ENCODE measurements at regions not wholly inside any gene's neighbourhood (a gene's known extent, or its start where the extent isn't known, plus 50 kb on each side); places are given as distances from the start of the nearest gene placed in this dataset.

DNA sequence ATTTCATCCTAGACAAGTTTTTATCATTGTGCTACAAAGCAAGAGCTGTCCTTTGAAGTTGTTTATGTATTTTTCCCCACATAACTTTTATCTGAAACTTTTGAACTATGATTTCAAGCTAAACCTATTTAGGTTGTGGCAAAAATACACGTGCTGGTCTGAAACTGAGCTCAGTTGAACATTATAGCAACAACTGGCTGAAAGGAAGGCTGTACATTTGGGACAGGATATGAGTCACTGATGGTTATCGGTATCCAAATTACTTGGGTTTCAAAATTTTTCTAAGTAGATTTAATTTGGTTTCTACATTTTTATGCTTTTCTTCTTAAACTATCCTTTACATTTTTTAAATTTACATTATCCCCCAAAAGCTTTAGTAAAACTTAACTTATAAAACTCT, 627.3 kb upstream of the NUDT12 start:
- DNase-seq: no peak

GRCh38 chr5:104189031-104189430, 626.4 kb upstream of the NUDT12 start:
- no peak for DNase-seq

DNA sequence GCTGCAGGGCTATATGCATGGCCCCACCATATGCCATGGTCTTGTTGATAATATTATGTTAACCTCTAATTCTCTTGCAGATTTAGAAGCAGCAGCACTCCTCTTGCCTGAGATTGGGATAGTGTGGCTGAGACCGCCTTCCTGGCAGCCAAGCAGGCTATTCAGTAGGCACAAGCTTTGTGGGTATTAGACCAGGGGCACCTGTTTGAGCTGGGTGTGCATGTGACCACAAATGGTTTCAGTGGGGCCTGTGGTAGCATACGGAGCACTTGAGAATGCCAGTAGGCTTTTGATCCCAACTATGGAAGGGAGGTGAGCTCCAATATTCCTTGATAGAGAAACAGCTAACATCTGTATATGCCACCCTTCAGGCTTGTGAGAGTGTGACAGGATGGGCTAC, 625.1 kb upstream of the NUDT12 start:
- no peak for DNase-seq

- no peak for DNase-seq
These were observed 623.9 kb upstream of the NUDT12 start for GRCh38 chr5:104186510-104186909.

GRCh38 chr5:104186100-104186499, 623.5 kb upstream of the NUDT12 start:
- DNase-seq: no peak

DNA sequence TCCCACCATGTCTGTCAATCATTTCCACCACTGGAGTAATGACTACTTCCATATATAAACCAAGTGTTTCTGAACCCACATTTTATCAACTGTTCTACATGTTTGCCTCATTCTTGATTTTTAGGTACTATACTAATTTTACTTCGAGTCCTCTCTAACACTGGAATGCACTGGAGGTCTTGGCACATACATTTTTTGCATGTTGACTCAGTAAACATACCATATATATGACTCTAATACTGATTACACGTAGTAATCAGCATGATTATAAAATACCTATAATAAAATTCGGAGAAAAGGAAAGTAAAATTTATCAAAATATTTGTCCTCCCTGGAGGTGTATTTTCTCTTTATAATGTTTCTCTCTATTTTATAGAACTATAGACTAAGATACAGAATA, 621.7 kb upstream of the NUDT12 start:
- DNase-seq: no peak

DNA sequence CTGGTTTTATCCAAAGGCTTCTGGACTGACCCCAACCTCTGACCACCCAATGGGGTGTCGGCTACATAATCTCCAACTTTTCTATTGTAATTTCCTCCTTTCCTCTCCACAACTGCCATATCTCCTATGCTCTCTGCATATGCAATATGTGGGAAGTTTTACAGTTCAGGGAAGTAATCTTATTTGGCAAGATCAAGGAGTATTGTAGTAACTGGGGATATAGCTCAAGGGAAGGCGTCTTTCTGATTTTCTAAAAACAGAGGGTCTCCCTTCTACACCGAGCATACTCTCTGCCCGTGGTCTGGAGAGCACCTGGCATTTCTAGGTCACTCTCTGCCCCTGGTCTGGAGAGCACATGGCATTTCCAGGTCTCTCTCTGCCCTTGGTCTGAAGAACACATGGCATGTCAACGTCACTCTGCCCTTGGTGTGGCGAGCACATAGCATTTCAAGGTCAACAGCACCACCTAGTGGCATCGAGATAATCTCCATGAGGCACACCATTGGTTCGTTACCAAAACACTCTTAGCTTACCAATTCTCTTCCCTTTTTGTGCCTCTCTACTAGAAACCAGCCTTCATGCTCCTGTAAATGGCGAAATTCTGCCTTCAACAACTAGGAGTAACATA, 616.4 kb upstream of the NUDT12 start:
- DNase-seq: peak; percentile 12

DNA sequence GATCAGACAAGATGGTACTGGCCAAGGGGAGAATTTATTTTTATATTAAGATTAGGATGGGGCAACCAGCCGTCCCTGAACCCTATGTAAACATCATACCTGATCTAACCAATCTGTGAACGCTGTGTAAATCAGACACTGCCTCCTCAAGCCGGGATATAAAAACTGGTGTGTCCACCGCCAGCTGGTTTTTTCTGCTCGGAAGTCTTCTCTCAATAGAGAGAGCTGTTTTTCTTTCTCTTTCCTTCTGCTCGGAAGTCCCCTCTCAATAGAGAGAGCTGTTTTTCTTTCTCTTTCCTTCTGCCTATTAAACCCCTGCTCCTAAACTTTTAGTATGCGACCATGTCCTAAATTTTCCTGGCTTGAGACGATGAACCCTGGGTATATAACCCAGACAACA, 615.5 kb upstream of the NUDT12 start:
- no peak for DNase-seq

- DNase-seq: no peak
These were observed 615.1 kb upstream of the NUDT12 start for GRCh38 chr5:104177651-104178050.

GRCh38 chr5:104172976-104173375, 610.4 kb upstream of the NUDT12 start:
- no peak for DNase-seq

- no peak for DNase-seq
These were observed 609.5 kb upstream of the NUDT12 start for GRCh38 chr5:104171958-104172690.

GRCh38 chr5:104170926-104171325, 608.3 kb upstream of the NUDT12 start:
- DNase-seq: no peak

DNA sequence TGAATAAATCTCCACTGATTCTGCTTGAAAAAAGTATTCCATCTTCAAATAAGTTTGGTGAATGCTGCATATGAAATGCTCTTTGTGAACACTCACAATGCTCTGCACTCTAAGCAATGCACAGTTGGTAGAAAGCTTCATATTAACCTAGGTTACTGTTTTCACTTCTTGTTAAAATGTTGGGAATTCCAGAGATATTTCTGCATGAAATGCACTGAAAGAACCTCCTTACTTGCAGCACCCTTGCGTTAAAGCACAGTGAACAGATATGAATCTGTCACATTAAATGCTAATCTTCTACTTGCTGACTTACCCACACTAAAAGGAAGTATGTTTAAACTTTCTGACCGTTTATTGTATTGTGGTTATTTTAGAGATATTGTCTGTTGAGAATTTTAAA, 584.1 kb upstream of the NUDT12 start:
- DNase-seq: no peak

DNA sequence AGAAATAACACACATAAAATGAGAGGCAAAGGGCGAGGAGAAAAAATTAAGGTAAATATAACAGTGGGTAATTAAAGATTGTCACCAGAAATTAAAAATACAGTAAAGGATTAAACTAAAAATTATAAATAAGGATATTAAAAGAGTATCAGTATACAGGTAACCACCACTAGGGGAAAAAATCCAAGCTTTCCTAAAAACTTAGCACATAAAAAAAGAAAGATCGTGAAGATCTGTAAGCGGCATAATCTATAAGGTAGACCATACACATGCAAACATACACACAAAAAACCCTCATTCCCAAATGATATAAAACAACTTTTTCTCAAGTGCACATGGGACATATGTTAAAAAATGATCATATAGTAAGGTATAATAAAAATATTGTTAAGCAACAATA, 577.3 kb upstream of the NUDT12 start:
- no peak for DNase-seq

DNA sequence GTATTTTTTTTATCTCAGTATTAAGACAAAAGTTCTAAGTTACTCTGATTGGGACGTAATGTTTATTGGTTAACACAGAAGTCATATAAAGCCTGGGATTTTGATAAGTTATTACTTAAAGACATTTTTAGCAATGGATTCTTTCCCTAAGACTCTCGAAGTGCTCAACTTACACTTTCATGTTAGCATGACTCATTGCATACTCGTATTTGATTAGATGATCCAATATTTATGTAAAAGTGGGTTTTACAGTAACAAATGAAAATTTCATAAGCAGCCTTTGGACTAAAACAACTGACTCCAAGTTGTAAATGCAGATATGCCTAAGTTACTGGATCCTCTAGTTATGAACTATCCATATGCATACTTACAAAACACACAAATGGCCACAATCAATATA, 567.7 kb upstream of the NUDT12 start:
- DNase-seq: no peak

DNA sequence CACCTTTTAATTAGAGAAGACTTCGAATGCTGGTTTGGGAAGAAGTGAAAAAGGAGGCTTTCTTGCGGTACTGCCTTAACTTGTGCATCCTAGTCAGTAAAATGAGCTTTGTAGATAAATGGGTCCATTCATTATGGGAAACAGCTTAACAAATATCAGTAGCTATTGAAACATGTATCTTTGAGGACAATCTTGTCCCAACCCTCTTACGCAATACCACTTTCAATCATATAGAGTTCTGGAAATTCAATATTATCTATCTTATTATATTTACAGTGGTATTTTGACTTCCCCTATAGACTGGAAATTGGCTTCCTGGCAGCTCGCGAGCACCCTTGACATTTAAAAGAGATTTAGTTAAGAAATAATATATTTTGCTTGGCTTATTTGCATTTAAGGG, 565.8 kb upstream of the NUDT12 start:
- no peak for DNase-seq

- DNase-seq: no peak
These were observed 564.4 kb upstream of the NUDT12 start for GRCh38 chr5:104126980-104127379.

GRCh38 chr5:104119529-104119928, 556.9 kb upstream of the NUDT12 start:
- no peak for DNase-seq

DNA sequence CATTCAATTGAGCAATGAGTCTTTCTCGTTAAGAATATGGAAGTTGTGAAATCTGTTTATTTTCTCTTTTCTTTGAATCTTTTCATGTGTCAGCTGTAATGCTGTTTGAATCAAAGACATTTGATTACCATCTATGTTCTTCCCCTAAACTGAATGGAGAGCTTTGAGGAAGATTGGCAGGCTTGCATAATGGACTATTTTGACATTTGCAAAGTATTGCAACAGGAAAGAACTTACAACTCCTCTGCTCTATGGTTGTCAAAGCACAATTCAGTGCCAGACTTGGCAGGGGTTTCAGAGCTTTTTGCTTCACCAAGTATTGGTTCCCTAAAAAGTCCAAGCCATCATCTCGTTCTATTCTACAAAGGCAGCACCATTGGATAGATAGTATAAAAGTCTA, 549.0 kb upstream of the NUDT12 start:
- no peak for DNase-seq

GRCh38 chr5:104096451-104096850, 533.9 kb upstream of the NUDT12 start:
- DNase-seq: no peak

- DNase-seq: no peak
These were observed 532.9 kb upstream of the NUDT12 start for GRCh38 chr5:104095527-104095926.

GRCh38 chr5:104088876-104089778, 526.5 kb upstream of the NUDT12 start:
- no peak for DNase-seq

- DNase-seq: no peak
These were observed 522.3 kb upstream of the NUDT12 start for GRCh38 chr5:104084896-104085295.

GRCh38 chr5:104082754-104083153, 520.2 kb upstream of the NUDT12 start:
- DNase-seq: no peak

All from stimulated activated CD4-positive, alpha-beta T cell treated with anti-CD3 and anti-CD28 coated beads, Interleukin-1b, Interleukin-23, amount 100 ng/mL, for 48 hours (primary cell).